PC-3 (cell line): ENCODE measurements at regions not wholly inside any gene's neighbourhood (a gene's known extent, or its start where the extent isn't known, plus 50 kb on each side); places are given as distances from the start of the nearest gene placed in this dataset.

Experiments
- EZH2 ChIP-seq: fragments of 300-600 bp; sonication (generic); IDR thresholded peaks from one replicate; pipeline ENCODE4 v1.6.1; 2017; ENCODE audit warnings: antibody characterized with exemption, mild to moderate bottlenecking, low read length; ENCODE audit not compliant: unreplicated experiment
- TF ChIP-seq, protein P1 (sequence below): fragments of 300-600 bp; sonication (generic); conservative IDR thresholded peaks from 2 replicates; pipeline ENCODE4 v1.5.1; 2017; ENCODE audit warnings: antibody characterized with exemption, low read depth, mild to moderate bottlenecking, low read length

- TF ChIP-seq, protein P1, sequence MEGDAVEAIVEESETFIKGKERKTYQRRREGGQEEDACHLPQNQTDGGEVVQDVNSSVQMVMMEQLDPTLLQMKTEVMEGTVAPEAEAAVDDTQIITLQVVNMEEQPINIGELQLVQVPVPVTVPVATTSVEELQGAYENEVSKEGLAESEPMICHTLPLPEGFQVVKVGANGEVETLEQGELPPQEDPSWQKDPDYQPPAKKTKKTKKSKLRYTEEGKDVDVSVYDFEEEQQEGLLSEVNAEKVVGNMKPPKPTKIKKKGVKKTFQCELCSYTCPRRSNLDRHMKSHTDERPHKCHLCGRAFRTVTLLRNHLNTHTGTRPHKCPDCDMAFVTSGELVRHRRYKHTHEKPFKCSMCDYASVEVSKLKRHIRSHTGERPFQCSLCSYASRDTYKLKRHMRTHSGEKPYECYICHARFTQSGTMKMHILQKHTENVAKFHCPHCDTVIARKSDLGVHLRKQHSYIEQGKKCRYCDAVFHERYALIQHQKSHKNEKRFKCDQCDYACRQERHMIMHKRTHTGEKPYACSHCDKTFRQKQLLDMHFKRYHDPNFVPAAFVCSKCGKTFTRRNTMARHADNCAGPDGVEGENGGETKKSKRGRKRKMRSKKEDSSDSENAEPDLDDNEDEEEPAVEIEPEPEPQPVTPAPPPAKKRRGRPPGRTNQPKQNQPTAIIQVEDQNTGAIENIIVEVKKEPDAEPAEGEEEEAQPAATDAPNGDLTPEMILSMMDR = no peak
- no peak for TF ChIP-seq EZH2
Observed at GRCh38 chr11:93907901-93908300, 57.5 kb upstream of the VSTM5 start.
